Right kidney (tissue), 1 donor: ENCODE measurements at regions not wholly inside any gene's neighbourhood (a gene's known extent, or its start where the extent isn't known, plus 50 kb on each side); places are given as distances from the start of the nearest gene placed in this dataset.
"Not testable (repeated sequence)": the region's sequence is repeated elsewhere in the genome, so short reads cannot be mapped to it uniquely, and the experiment has no call there.

Experiments used
- DNase-seq: peaks from one replicate; pipeline ENCODE4 v3.0.0-alpha.2; 2016

- DNase-seq = no peak
Observed at GRCh38 chr4:137852326-137852725, 320.0 kb upstream of the PCDH18 start.

GRCh38 chr4:137851435-137851834 lies 319.1 kb upstream of the PCDH18 start:
- no peak for DNase-seq

GRCh38 chr4:137827945-137828344 lies 295.7 kb upstream of the PCDH18 start:
- DNase-seq = not testable (repeated sequence)

GRCh38 chr4:137825505-137825904 lies 293.2 kb upstream of the PCDH18 start:
- DNase-seq = no peak

GRCh38 chr4:137823007-137823406 lies 290.7 kb upstream of the PCDH18 start:
- DNase-seq = no peak

- peak; percentile 4 for DNase-seq
Observed at GRCh38 chr4:137819964-137820383, 287.7 kb upstream of the PCDH18 start.

GRCh38 chr4:137812258-137812657 lies 280.0 kb upstream of the PCDH18 start:
- DNase-seq = no peak

- no peak for DNase-seq
Observed at GRCh38 chr4:137806420-137806819, 274.1 kb upstream of the PCDH18 start.

GRCh38 chr4:137804906-137805495 lies 272.7 kb upstream of the PCDH18 start:
- no peak for DNase-seq

GRCh38 chr4:137800861-137801260 lies 268.6 kb upstream of the PCDH18 start:
- no peak for DNase-seq

GRCh38 chr4:137794764-137795254 lies 262.5 kb upstream of the PCDH18 start:
- no peak for DNase-seq

GRCh38 chr4:137789263-137789662 lies 257.0 kb upstream of the PCDH18 start:
- DNase-seq = not testable (repeated sequence)

- DNase-seq = not testable (repeated sequence)
Observed at GRCh38 chr4:137783923-137784322, 251.6 kb upstream of the PCDH18 start.

- no peak for DNase-seq
Observed at GRCh38 chr4:137775701-137776100, 243.4 kb upstream of the PCDH18 start.

- DNase-seq = no peak
Observed at GRCh38 chr4:137774501-137774900, 242.2 kb upstream of the PCDH18 start.

- no peak for DNase-seq
Observed at GRCh38 chr4:137768881-137769280, 236.6 kb upstream of the PCDH18 start.

GRCh38 chr4:137768196-137768595 lies 235.9 kb upstream of the PCDH18 start:
- no peak for DNase-seq

GRCh38 chr4:137762591-137762990 lies 230.3 kb upstream of the PCDH18 start:
- DNase-seq = no peak

GRCh38 chr4:137754652-137755471 lies 222.6 kb upstream of the PCDH18 start:
- peak; percentile 23 for DNase-seq

- no peak for DNase-seq
Observed at GRCh38 chr4:137749466-137749865, 217.2 kb upstream of the PCDH18 start.

- DNase-seq = no peak
Observed at GRCh38 chr4:137748616-137749015, 216.3 kb upstream of the PCDH18 start.

- no peak for DNase-seq
Observed at GRCh38 chr4:137740141-137740540, 207.8 kb upstream of the PCDH18 start.

- no peak for DNase-seq
Observed at GRCh38 chr4:137739391-137739790, 207.1 kb upstream of the PCDH18 start.
